Umbilical cord (tissue), 1 donor: ENCODE measurements at regions not wholly inside any gene's neighbourhood (a gene's known extent, or its start where the extent isn't known, plus 50 kb on each side); places are given as distances from the start of the nearest gene placed in this dataset.

Experiments
- DNase-seq: peaks from one replicate; pipeline ENCODE4 v3.0.0-alpha.2; 2015; ENCODE audit warnings: low spot score

GRCh38 chr10:20988357-20988983 lies 91.4 kb upstream of the NEBL start:
- DNase-seq = no peak

GRCh38 chr10:20986049-20986448 lies 88.9 kb upstream of the NEBL start:
- DNase-seq = no peak

GRCh38 chr10:20984662-20985061 lies 87.6 kb upstream of the NEBL start:
- no peak for DNase-seq

- DNase-seq = no peak
These were observed 84.4 kb upstream of the NEBL start for GRCh38 chr10:20981419-20981953.

GRCh38 chr10:20978617-20979016 lies 81.5 kb upstream of the NEBL start:
- DNase-seq = no peak

GRCh38 chr10:20977300-20977699 lies 80.2 kb upstream of the NEBL start:
- no peak for DNase-seq

GRCh38 chr10:20976891-20977290 lies 79.8 kb upstream of the NEBL start:
- DNase-seq = no peak

GRCh38 chr10:20976390-20976789 lies 79.3 kb upstream of the NEBL start:
- no peak for DNase-seq

- DNase-seq = no peak
These were observed 78.1 kb upstream of the NEBL start for GRCh38 chr10:20975236-20975635.

- DNase-seq = no peak
These were observed 75.8 kb upstream of the NEBL start for GRCh38 chr10:20972925-20973324.

GRCh38 chr10:20971901-20972300 lies 74.8 kb upstream of the NEBL start:
- no peak for DNase-seq

GRCh38 chr10:20970708-20971107 lies 73.6 kb upstream of the NEBL start:
- no peak for DNase-seq

- no peak for DNase-seq
These were observed 72.9 kb upstream of the NEBL start for GRCh38 chr10:20970044-20970443.

- no peak for DNase-seq
These were observed 69.3 kb upstream of the NEBL start for GRCh38 chr10:20966426-20966825.

- no peak for DNase-seq
These were observed 66.8 kb upstream of the NEBL start for GRCh38 chr10:20963721-20964595.

- peak; percentile 35 for DNase-seq
These were observed 65.9 kb upstream of the NEBL start for GRCh38 chr10:20963056-20963455.

GRCh38 chr10:20962165-20962564 lies 65.1 kb upstream of the NEBL start:
- no peak for DNase-seq

- DNase-seq = no peak
These were observed 62.1 kb upstream of the NEBL start for GRCh38 chr10:20959242-20959641.

GRCh38 chr10:20958764-20959163 lies 61.7 kb upstream of the NEBL start:
- DNase-seq = no peak

GRCh38 chr10:20958225-20958624 lies 61.1 kb upstream of the NEBL start:
- DNase-seq = no peak

GRCh38 chr10:20957744-20958143 lies 60.6 kb upstream of the NEBL start:
- no peak for DNase-seq

GRCh38 chr10:20956843-20957242 lies 59.7 kb upstream of the NEBL start:
- no peak for DNase-seq

- DNase-seq = no peak
These were observed 58.3 kb upstream of the NEBL start for GRCh38 chr10:20955355-20955893.
